Dedifferentiated amniotic fluid mesenchymal stem cell (primary cell): ENCODE measurements at regions not wholly inside any gene's neighbourhood (a gene's known extent, or its start where the extent isn't known, plus 50 kb on each side); places are given as distances from the start of the nearest gene placed in this dataset.

Experiments
- DNase-seq: peaks from one replicate; pipeline ENCODE4 v3.0.0-alpha.2; 2016; ENCODE audit errors: extremely low spot score

DNA sequence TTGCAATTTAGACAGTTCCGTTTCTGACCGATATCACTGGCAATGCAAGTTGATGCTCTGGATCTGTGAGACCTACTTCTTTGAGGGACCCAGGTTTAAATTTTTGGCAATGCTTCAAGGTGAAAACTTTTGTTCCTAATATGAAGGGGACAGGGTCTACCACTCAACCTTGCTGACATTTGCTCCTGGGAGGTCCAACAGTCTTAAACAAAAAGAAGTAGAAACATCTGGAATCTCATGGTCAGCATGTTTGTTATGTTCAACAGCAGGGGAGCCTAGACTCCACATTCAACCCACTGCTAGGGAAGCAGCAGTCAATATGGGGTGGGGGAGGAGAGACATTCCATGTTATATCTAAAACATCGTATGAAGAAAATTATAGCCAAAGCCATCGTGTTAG is 196.4 kb downstream of the SIM1 start:
- no peak for DNase-seq

DNA sequence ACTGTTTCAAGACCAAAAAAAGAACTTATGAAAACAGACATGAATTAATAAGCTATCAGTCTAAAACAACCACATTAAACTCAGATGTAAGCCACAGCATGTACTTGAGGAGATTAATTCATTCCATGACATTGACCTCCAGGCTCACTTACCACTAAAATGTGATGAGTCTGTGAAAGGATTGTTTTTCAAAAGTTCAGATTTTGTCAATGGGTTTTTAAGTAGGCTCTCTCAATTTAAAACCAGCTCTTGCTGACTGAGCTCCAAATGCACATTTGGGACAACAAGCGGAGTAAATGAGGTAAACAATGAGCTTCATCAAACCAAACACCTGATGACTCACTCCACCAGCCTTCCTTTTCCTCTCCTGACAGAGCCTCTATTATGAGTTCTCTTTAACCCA is 197.0 kb downstream of the SIM1 start:
- no peak for DNase-seq

DNA sequence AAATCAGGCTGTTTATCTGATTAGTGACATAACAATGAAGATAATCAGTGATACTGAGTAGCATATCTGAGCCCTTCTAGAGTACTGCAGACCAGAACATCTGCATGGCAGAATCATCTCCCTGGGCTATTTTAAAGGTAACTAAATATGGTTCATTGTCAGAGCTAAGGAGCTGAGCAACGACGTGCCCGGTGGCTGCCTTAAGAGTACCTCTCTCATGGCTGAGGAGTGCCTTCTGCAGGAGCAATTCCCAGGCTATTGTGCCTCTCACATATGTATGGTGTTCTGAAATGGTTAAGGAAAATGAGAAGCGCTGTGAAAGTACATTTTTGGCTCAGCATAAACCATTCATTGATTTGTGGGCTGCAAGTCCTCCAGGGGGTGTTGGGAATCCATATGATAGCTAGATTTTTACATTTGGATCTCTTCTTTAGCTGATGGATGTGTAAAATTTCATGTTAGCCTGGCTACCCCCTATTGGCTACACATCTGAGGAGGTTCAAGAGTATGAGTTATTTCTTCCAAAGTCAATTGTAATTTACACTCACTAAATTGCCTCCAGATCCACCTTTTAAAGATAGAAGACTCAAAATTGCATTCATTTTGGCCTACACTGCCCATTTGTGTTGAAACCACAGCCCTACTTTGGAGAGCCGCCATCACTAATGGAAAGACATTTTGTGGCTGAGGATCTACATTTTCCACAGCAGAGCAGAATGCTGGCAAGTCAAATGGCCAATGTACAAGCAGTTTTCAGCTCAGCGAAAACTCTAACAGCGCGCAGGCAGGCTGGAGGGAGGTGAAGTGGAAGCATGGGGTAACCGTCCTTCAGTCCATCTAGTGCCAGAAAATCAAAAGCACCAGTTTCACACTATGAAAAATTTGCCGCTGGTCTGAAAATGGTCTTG is 198.0 kb downstream of the SIM1 start:
- no peak for DNase-seq

DNA sequence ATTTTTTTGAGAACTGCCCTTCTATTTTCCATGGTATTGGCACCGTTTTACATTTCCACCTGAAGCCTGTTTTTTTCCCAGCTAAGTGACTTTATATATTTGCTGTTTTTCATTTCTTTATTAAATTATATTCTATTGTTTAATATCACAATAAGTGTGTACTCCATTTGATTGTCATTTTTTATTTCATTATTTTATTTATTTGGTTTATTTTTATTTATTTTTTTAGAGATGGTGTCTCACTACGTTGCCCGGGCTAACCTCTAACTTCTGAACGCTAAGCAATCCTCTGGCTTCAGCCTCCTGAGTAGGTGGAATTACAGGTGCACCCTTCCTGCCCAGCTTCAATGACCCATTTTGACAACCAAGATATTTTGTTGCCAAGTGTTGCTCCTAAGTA is 202.6 kb downstream of the SIM1 start:
- DNase-seq, result no peak

DNA sequence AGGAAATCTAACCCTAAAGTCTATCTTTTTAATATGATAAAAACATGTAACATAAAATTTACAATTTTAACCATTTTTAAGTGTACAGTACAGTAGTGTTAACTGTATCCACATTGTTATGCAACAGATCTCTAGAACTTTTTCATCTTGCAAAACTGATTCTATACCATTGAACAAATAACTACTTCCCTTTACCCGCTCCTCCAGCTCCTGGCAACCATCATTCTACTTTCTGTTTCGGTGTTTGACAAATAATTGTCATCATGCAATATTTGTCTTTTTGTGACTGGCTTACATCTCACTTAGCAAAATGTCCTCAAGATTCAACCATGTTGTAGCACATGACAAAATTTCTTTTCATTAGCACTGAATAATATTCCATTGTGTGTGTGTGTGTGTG is 203.2 kb downstream of the SIM1 start:
- no peak for DNase-seq

DNA sequence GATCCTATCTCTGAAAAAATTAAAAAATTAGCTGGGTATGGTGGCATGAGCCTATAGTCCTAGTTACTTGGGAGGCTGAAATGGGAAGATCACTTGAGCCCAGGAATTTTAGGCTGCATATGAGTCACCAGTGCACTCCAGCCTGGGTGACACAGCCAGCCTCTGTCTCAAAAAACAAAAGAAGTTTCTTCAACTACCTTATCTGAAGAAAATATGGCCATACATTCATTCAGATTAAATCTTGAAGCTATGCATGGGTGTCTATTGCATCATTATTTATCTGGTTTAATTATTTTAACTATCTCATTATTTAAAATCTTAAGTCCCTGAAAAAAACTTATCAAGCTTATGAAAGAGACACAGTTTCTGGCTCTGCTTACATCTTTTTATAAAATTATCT is 204.1 kb downstream of the SIM1 start:
- DNase-seq, result no peak

DNA sequence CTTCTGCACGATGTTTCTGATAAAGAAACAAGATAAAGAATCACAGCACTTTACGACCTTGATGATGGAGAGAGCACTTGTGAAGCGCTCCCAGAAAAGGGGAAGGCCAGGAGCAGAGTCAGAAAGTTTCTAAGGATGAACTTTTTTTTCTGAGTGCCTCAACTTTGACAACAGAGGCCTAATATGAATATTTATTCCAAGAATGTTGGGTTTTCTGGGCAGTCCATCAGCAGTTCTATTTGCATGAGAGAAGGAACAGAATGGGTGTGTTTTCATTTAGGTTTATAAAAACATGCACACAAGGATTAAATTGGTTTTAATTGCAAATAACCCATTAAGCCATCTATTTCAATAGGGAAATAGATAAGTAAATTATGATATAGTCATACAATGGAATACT is 204.9 kb downstream of the SIM1 start:
- no peak for DNase-seq

DNA sequence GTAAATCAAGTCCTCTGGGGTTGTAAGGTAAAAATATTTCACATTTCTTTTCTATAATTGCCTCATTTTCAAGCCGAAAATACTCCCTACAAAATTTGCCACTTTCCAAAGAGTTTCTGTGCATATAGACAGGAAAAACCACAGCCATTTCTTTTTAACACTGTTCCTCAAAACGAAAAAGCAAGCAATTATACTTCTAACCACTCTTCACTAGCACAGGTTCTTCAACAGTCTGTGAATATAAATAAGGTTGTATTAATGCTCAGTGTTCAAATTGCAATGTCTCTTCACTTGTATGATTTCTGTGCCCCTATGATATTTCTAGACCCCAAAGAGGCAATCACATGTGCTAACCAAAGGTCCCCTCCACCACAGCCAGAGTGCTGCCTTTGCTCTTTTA is 206.0 kb downstream of the SIM1 start:
- DNase-seq, result no peak

DNA sequence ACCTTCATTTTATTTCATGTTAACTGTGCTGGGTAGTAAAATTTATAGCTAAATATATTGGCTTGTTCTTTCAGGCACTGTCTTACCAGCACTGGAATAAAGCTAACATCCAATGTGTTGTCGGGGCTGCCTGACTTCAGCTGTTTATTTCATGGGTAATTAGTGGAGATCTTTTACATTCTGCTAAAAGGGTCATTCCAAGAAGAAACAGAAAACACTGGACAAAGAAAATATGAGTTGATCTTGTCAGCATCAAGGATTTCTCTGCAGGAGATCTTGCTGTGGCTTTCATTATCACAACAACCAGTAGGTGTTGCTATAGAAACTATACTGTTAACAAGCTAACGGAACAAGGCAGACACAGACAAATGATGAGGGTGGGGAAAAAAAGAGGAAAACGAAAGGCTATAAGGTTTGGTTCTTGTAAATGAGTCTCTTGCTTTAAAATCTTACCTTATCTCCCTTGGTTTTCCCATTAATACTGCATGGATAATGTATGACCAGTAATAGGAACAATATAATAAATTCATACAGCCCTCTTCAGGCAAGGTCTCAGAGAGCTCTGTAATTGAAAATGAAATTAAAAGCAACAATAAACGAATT is 206.8 kb downstream of the SIM1 start:
- DNase-seq, result peak; percentile 64

DNA sequence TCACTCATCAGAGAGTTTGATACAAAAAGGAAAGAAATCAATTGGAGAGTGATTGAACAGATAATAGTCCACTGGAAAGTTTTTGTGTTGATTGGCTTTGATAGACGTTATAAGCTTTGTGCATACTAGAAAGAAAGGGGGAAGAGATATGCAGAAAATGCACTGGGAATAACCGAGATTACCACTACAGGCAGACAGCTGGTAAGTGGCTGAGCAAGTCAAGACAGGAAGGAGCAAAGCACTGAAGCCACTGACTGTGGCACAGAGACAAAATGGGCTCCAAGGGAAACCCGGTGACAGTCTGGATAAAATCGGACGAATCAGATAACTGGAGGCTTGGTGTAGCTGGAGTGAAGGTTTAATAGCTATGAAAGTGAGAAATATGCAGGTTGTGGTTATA is 209.0 kb downstream of the SIM1 start:
- DNase-seq, result no peak

DNA sequence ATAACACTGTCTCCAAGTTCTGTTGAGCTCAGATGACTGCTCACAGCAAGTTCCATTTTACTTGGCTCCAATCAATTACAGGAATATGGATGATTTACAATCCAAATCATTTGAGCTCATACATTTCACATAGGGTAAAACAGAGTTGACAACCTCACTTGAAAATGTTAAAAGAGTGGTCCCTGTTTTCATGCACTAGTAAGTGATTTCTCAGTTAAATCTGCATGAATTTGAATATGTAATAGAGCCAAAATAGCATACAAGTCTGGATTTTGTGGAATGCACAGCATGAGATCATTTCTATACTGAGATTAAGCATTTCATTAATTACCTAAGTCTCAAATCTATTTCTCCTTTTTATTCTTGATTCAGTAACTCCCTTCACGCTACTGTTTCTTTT is 217.6 kb downstream of the SIM1 start:
- no peak for DNase-seq

DNA sequence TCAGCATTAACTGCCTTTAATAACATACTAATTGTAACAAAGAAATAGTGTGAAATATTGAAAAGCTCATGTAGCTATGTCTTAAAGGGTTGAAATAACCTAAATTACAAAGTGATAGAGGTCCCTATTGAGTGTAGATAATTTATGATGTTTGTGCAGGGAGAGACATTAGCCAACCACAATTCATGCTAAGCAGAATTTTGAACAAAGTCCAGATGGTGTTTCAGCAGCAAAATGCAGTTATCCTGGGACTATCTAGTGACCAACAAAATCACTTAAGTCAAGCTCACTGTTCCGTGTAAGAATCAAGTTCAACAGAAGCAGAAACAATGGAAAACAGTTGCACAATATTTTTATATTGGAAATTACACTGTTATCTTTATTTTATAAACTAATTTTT is 218.5 kb downstream of the SIM1 start:
- DNase-seq, result no peak

DNA sequence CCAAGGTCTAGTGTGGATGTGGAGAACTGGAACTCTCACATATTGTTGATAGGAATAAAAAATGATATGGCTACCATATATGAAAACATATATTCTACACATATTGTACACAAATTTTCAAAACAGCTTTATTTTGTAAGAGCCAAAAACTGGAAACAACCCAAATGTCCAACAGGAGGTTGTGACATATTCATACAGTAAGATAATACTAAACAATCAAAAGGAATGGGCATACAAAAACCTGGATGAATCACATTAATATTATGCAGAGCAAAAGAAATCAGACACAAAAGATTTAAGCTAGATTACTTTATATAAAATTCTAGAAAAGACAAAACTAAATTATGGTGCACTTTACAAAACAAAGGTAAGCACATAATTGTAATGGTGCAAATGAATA is 223.9 kb downstream of the SIM1 start:
- no peak for DNase-seq

DNA sequence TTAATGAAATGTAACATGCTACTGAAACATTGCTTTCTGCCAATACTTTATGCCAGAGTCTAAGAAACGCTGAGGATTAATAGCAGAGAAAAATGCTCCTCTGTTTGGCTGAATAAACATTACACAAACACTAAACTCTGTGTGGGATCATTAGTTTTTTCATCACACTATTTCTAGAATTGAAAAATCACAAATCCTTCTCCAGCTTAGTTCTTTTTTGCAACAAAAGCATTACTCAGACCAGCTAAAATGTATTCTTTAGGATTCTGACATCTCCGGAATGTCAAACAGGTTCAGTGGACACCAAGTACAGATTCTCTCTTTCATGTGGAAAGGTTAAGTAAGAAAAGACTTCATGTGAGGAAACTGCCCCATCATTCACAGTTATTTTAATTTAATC is 226.9 kb downstream of the SIM1 start:
- no peak for DNase-seq

DNA sequence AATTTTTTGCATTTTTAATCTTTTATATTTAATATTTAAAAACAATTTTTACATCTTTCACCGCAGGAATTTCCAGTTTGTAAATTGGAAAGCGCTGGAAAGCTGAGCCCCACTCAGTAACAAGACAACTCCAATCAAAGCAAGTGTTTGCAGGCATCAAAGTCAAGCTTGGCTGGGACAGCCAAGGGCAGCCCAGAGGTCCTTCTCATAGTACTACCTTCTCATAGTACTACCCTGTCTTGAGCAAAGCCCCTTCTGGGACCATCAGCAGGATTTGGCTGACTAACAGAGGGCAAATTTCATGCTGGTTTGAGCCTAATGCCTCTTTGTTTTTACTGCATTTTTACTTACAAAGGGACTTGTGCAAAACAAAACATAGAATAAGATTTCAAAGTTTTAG is 228.3 kb downstream of the SIM1 start:
- no peak for DNase-seq

DNA sequence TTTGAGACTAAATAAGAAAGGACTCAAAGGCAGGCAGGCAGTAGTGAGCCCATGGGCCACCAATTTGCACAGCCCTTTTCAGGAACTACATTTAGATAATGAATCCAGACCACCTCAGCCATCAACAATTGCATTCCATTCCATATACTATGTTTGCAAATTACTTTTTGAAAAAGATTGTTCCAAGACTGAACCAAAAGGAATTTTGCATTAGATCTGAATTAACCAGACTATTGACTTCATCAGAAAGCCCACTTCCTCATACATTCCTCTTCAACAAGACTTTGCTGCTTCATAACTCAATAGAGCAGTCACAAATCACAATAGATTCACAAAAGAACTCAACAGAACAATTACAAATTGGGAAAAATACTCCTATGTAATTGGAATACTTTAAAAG is 229.1 kb downstream of the SIM1 start:
- no peak for DNase-seq

DNA sequence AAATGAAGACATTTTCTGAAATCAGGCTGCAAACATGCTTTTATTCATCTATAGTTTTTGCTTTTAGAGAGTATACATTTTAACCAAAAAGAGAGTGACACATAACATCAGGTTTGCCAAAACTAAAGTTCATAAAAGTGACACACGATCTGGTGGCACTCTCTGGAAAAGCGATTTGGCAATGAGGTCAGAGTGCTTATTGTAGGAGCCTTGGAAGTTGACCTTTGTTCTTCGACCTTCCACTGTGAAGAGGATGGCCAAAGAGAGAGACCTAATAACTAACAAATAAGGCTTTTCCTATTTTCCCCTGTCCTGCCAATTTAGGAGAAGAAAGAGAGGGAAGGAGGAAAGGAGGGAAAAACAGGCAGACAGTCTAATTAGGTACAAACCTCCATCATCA is 230.1 kb downstream of the SIM1 start:
- DNase-seq, result no peak

DNA sequence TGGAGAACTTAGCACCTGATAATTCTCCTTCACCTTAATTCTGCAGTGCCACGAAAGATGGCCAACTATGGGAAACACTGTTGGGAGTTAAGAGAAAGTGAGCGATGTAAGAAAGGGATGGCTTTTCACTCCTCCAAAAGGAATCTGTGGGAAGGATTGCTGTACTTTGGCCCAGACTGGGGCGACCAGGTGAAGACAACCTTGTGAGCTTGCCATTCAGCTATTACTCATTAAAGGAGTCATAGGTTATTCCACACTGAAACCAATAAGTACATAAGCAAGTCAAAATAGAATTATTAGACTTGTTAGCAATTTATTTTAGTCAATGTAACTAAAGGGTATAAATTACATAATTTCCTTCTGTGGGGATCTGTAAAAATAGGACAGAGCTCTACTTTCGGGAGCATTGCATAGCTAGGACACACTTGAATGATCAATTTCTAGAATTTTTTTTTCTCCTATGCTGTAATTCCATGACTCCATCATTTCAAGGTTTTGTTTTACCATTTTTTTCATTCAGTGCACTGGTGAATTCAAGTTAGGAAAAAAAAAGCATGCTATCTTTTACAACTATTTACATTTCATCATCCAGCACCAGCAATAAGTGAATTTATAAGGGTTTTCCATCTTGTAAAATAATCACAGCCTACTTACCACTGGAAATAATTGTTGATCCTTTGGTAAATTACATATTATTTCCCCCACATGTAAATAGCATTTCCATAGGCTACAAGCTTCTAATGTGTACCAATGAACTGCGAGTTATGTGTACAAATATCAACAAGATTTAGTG is 231.7 kb downstream of the SIM1 start:
- DNase-seq, result no peak

DNA sequence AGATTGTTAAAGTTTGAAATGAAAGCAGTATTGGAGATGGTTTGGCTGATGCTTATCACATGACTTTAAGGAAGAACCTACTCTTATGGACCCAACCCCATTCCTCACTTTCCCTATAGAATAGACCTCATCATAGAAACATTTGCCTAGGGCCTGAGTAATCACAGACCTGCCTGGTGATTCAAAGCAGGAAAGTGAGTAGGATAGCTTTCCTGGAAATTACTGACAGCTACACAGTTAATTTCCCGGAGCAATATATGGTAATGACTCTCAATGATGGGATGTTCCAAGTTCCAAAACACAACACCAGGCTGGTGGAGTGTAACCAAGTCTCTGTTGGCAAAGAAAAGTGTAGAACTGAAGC is 233.8 kb downstream of the SIM1 start:
- no peak for DNase-seq

DNA sequence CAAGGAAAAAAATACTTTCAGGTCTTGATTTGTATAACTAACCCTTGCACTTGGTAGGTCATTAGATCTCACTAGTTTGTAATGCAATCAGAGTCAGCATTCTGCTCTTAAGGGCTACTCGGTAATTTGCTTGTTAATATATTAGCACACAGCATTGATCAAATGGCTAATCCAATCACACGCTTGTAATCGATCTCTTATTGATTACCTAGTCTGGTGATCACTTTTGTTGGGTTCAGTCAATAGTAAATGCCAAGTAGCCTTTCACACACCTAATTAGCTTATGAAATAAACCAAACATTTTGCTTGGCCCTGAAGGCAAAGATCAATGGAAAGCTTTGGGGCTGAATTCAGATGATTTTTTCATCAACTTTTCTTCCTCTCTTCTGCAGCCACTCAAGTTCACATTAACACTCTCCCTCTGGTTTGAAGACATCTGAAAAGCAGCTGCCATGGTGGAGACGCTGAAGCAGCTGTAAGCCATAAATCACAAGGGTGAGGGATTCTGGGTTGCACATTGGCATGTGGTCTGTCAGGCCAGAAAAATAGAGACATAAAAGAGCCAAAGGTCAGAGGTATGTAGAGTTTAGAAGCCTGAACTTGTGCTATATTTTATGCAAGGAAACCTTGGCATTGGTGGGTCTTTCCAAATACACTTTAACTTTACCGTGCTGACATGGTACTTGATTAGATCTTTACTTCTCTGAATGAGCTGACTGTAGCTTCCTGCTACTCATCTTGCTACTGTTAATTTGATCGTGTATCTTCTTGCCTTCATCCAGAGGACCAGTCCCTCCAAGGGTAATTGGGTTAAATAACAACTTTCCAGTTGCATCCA is 234.4 kb downstream of the SIM1 start:
- DNase-seq, result no peak

DNA sequence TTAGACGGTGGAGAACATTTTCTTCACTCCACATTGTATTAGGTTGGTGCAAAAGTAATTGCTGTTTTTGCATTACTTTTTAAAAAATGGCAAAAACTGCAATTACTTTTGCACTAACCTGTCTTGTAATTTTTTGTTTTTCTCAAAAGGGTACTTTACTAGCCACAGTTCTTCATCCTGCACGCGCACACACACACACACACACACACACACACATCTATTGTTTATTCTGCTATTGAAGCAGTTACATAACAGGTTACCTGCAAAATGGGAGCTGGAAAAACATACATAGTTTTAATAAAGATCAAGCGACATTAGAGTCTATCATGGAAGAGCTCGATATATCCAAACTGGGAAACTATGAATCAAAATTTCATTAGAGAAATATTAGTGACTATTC is 235.2 kb downstream of the SIM1 start:
- no peak for DNase-seq

DNA sequence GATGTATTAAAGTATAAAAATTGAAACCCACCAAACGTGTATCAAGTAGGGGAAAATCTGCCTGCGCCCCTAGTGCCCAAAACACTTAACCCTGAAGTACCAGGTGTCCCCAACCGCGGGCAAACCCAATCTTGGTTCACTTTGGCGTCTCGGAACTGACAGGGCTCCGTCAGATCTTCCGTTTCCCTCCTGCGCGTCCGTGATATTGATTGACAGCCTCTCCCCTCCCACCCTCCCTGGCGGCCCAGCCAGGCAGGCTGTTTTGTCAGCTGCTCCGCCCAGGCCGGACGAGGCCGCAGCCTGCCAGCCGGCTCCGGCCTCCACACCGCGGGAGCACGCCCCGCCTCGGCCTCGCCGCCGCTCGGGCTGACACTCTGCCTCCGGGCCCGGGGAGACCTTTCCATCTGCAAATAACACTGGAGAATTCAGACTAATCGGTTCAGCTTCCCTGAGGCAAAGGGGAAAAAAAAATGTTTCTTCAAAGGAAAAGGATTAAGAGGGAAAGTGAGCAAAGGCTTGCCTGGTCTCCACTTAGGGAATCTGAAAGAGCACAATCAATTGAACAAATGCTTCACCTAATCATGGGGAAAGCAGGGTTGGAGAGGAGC is 234.9 kb upstream of the MCHR2 start:
- DNase-seq, result peak; percentile 49
